Uterus (tissue), 3 donors: ENCODE measurements at regions not wholly inside any gene's neighbourhood (a gene's known extent, or its start where the extent isn't known, plus 50 kb on each side); places are given as distances from the start of the nearest gene placed in this dataset.

Source experiments
- DNase-seq, 2 donors: peaks; one replicate each; pipeline ENCODE4 v3.0.0-alpha.2; 2019 to 2020
- H3K27ac ChIP-seq, 2 donors: fragments of 200-600 bp; sonication (generic); 1 replicate in 1 of 2; 2 replicates in 1 of 2; pipeline ENCODE4 v1.5.1; 2016 to 2018
- H3K27me3 ChIP-seq, 2 donors: fragments of 200-600 bp; sonication (generic); one replicate each; pipeline ENCODE4 v1.5.1; 2018 to 2019; ENCODE audit warnings: control low read depth in 1 of 2
- H3K36me3 ChIP-seq, 2 donors: fragments of 200-600 bp; sonication (generic); one replicate each; pipeline ENCODE4 v1.5.1; 2019; ENCODE audit warnings: control low read depth in 1 of 2
- H3K4me1 ChIP-seq, 2 donors: fragments of 200-600 bp; sonication (generic); one replicate each; pipeline ENCODE4 v1.5.1; 2018 to 2019; ENCODE audit warnings: control low read depth in 1 of 2
- H3K4me3 ChIP-seq, 2 donors: fragments of 200-600 bp; sonication (generic); 1 replicate in 1 of 2; 2 replicates in 1 of 2; pipeline ENCODE4 v1.5.1; 2018 to 2019; ENCODE audit warnings: mild to moderate bottlenecking in 1 of 2
- H3K9me3 ChIP-seq, 2 donors: fragments of 200-600 bp; sonication (generic); one replicate each; pipeline ENCODE4 v1.5.1; 2019; ENCODE audit warnings: control low read depth in 1 of 2
- CTCF ChIP-seq, 4 experiments: fragments of 200-600 bp in 2 of 4; fragments of 450-650 bp in 2 of 4; sonication (generic) in 2 of 4; IDR thresholded peaks; one replicate each; pipeline ENCODE4 v1.5.1; 2016 to 2019; ENCODE audit warnings: antibody characterized with exemption in 4 of 4, mild to moderate bottlenecking in 2 of 4, moderate library complexity in 1 of 4
- POLR2A ChIP-seq, 2 donors: fragments of 450-650 bp; IDR thresholded peaks; one replicate each; pipeline ENCODE4 v1.6.1; 2016; ENCODE audit warnings: antibody characterized with exemption in 2 of 2, mild to moderate bottlenecking in 1 of 2, moderate library complexity in 1 of 2
- intact Hi-C: fragments of 100-400 bp; cut with DNase I; formaldehyde crosslinking; loops from one replicate; pipeline ENCODE4 v1.15.1; 2023; ENCODE audit warnings: low total_unique reads
- donor health status: DM: yes; HTN: yes; CAD: no.

DNA sequence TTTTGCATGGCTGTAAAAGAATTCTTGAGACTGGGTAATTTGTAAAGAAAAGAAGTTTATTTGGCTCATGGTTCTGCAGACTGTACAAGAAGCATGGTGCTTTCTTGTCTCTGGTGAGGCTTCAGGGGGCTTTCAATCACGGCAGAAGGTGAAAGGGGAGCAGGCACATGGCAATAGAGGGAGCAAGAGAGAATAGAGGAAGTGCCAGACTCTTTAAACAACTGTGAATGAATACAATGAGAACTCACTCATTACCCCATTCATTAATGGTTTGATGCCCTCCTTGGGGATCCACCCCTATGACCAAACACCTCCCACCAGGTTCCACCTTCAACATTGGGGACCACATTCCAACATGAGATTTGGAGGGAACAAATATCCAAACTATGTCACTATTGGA is 463.5 kb downstream of the MTX2 start:
- Histone ChIP-seq H3K27me3 (no peaks in the 10 kb centered on the region), H3K9me3 (no peaks in the 10 kb centered on the region)
- TF ChIP-seq POLR2A (IDR thresholded peaks at IDR 0.05), result no peak
- no peak for TF ChIP-seq CTCF (IDR thresholded peaks at IDR 0.05)

GRCh38 chr2:176733698-176734430 is 464.6 kb downstream of the MTX2 start:
- TF ChIP-seq POLR2A (IDR thresholded peaks at IDR 0.05), result no peak
- no peak for TF ChIP-seq CTCF (IDR thresholded peaks at IDR 0.05)
- DNase-seq, result no peak
- Histone ChIP-seq H3K4me3 (no peak overlapping the region), H3K27ac (no peak overlapping the region), H3K27me3 (no peaks in the 10 kb centered on the region), H3K36me3 (no peaks in the 10 kb centered on the region), H3K4me1 (no peaks in the 10 kb centered on the region), H3K9me3 (no peaks in the 10 kb centered on the region)
- intact Hi-C loops, result no loop called here

More for the DNA sequence above, 463.5 kb downstream of the MTX2 start:
- Histone ChIP-seq H3K27ac (no peak overlapping the region), H3K4me3 (no peak overlapping the region), H3K36me3 (no peaks in the 10 kb centered on the region), H3K4me1 (no peaks in the 10 kb centered on the region)
- intact Hi-C loops, result no loop called here
- DNase-seq, result no peak

DNA sequence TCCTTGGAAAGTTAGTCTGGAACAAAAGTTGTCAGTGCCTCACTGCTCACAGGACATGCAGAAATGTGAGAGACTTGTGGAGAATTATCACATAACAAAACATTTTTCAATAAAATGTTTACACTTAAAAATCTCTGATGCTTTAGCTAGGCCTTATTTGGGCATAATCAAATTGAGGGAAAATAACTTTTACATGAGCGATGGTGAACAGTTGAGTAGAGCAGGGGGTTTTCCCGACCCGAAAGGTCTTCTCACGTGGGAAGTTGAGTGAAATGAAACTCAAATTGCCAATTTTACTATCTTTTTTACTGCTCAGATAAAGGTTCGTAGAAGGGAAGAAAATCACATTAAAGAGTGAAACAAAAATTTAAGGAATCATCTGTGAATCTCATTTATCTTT is 465.6 kb downstream of the MTX2 start:
- H3K27me3 ChIP-seq, result no peaks in the 10 kb centered on the region
- no peak overlapping the region for H3K27ac ChIP-seq
- no peak for DNase-seq
- H3K4me3 ChIP-seq, result no peak overlapping the region
- no peaks in the 10 kb centered on the region for H3K9me3 ChIP-seq
- no peaks in the 10 kb centered on the region for H3K36me3 ChIP-seq
- TF ChIP-seq POLR2A (IDR thresholded peaks at IDR 0.05) (no peak), CTCF (IDR thresholded peaks at IDR 0.05) (no peak)
- no peaks in the 10 kb centered on the region for H3K4me1 ChIP-seq
- intact Hi-C loops, result no loop called here

GRCh38 chr2:176742271-176742670 is 470.3 kb upstream of the HNRNPA3 start:
- H3K27me3 ChIP-seq, result no peaks in the 10 kb centered on the region
- H3K4me1 ChIP-seq, result peaks cover 3 to 6% of the 10 kb centered on the region in 2 donors
- no peaks in the 10 kb centered on the region for H3K9me3 ChIP-seq
- intact Hi-C loops, result no loop called here
- no peak for DNase-seq
- no peak for TF ChIP-seq CTCF (IDR thresholded peaks at IDR 0.05)
- TF ChIP-seq POLR2A (IDR thresholded peaks at IDR 0.05), result no peak
- H3K27ac ChIP-seq, result no peak overlapping the region
- H3K4me3 ChIP-seq, result no peak overlapping the region
- H3K36me3 ChIP-seq, result no peaks in the 10 kb centered on the region

DNA sequence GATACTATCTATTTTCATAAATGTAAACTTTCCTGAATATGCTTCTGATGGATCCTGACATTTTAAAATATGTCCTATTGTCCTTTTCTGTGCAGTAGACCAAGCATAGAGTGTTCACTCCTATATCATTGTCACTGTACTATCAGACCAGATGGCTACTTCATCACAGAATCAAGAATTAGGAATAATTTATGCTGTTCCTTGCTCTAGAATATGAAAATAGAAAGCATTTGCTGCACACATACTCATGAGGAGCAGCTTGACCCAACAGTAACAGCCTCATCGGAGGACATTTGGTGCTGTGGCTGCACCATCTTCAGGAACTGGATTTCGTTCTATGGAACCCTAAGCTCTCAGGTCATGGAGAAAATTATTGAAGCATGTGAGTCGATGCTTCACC is 468.9 kb upstream of the HNRNPA3 start:
- TF ChIP-seq POLR2A (IDR thresholded peaks at IDR 0.05) (no peak), CTCF (IDR thresholded peaks at IDR 0.05) (no peak)
- H3K36me3 ChIP-seq, result no peaks in the 10 kb centered on the region
- H3K9me3 ChIP-seq, result no peaks in the 10 kb centered on the region
- no peak for DNase-seq
- intact Hi-C loops, result no loop called here
- H3K27ac ChIP-seq, result peak overlapping the region; percentile 67 to 83
- H3K4me1 ChIP-seq, result peaks cover 6 to 11% of the 10 kb centered on the region in 2 donors
- H3K27me3 ChIP-seq, result no peaks in the 10 kb centered on the region
- H3K4me3 ChIP-seq, result peak overlapping the region in 1 of 2 donors; percentile 18
